ENCODE measurements at regions not wholly inside any gene's neighbourhood (a gene's known extent, or its start where the extent isn't known, plus 50 kb on each side); places are given as distances from the start of the nearest gene placed in this dataset.

GRCh38 chr3:6250167-6250566 is 610.7 kb upstream of the GRM7 start:
- Histone ChIP-seq H3K9me3 (ENCODE audit: control insufficient read depth in 2 of 3, insufficient read depth in 1 of 3, low read length in 3 of 3) (no peaks in the 10 kb centered on the region), H3K27me3 (ENCODE audit: control insufficient read depth, insufficient read depth, low read length) (no peaks in the 10 kb centered on the region), H3K4me1 (ENCODE audit: control insufficient read depth in 2 of 3, insufficient read depth in 2 of 3, low read depth in 1 of 3, low read length in 3 of 3) (no peaks in the 10 kb centered on the region), H3K4me3 (ENCODE audit: low read length in 3 of 3) (no peak overlapping the region), H3K36me3 (ENCODE audit: control insufficient read depth in 2 of 3, insufficient read depth in 3 of 3, low read length in 3 of 3) (no peaks in the 10 kb centered on the region), H3K9ac (ENCODE audit: low read length in 3 of 3) (no peak overlapping the region), H3K27ac (ENCODE audit: low read depth in 2 of 2, low read length in 2 of 2) (no peak overlapping the region)
- DNase-seq (no peak), FAIRE-seq (no peak)
- intact Hi-C loops (cut with DNase I), result no loop called here
- TF ChIP-seq CTCF (IDR thresholded peaks at IDR 0.05; ENCODE audit: borderline replicate concordance, extremely low read depth, insufficient read depth), result no peak

- Histone ChIP-seq H3K27ac (ENCODE audit: low read depth in 2 of 2, low read length in 2 of 2) (no peak overlapping the region), H3K36me3 (ENCODE audit: control insufficient read depth in 2 of 3, insufficient read depth in 3 of 3, low read length in 3 of 3) (no peaks in the 10 kb centered on the region), H3K4me3 (ENCODE audit: low read length in 3 of 3) (no peak overlapping the region), H3K27me3 (ENCODE audit: control insufficient read depth, insufficient read depth, low read length) (no peaks in the 10 kb centered on the region), H3K9ac (ENCODE audit: low read length in 3 of 3) (no peak overlapping the region), H3K4me1 (ENCODE audit: control insufficient read depth in 2 of 3, insufficient read depth in 2 of 3, low read depth in 1 of 3, low read length in 3 of 3) (no peaks in the 10 kb centered on the region), H3K9me3 (ENCODE audit: control insufficient read depth in 2 of 3, insufficient read depth in 1 of 3, low read length in 3 of 3) (no peaks in the 10 kb centered on the region)
- no peak for TF ChIP-seq CTCF (IDR thresholded peaks at IDR 0.05; ENCODE audit: borderline replicate concordance, extremely low read depth, insufficient read depth)
- DNase-seq (no peak), FAIRE-seq (no peak)
- intact Hi-C loops (cut with DNase I), result no loop called here
These were observed 609.1 kb upstream of the GRM7 start for GRCh38 chr3:6251612-6252400.

GRCh38 chr3:6254490-6254889 is 606.4 kb upstream of the GRM7 start:
- no peaks in the 10 kb centered on the region for H3K36me3 ChIP-seq (ENCODE audit: control insufficient read depth in 2 of 3, insufficient read depth in 3 of 3, low read length in 3 of 3)
- H3K4me1 ChIP-seq (ENCODE audit: control insufficient read depth in 2 of 3, insufficient read depth in 2 of 3, low read depth in 1 of 3, low read length in 3 of 3), result no peaks in the 10 kb centered on the region
- DNase-seq, result no peak
- H3K27ac ChIP-seq (ENCODE audit: low read depth in 2 of 2, low read length in 2 of 2), result no peak overlapping the region
- H3K27me3 ChIP-seq (ENCODE audit: control insufficient read depth, insufficient read depth, low read length), result no peaks in the 10 kb centered on the region
- FAIRE-seq, result no peak
- no peak overlapping the region for H3K4me3 ChIP-seq (ENCODE audit: low read length in 3 of 3)
- TF ChIP-seq CTCF (IDR thresholded peaks at IDR 0.05; ENCODE audit: borderline replicate concordance, extremely low read depth, insufficient read depth), result no peak
- intact Hi-C loops (cut with DNase I), result no loop called here
- H3K9ac ChIP-seq (ENCODE audit: low read length in 3 of 3), result no peak overlapping the region
- H3K9me3 ChIP-seq (ENCODE audit: control insufficient read depth in 2 of 3, insufficient read depth in 1 of 3, low read length in 3 of 3), result no peaks in the 10 kb centered on the region

GRCh38 chr3:6255229-6255628 is 605.7 kb upstream of the GRM7 start:
- no peak overlapping the region for H3K9ac ChIP-seq (ENCODE audit: low read length in 3 of 3)
- no peak overlapping the region for H3K27ac ChIP-seq (ENCODE audit: low read depth in 2 of 2, low read length in 2 of 2)
- intact Hi-C loops (cut with DNase I), result no loop called here
- TF ChIP-seq CTCF (IDR thresholded peaks at IDR 0.05; ENCODE audit: borderline replicate concordance, extremely low read depth, insufficient read depth), result no peak
- no peaks in the 10 kb centered on the region for H3K4me1 ChIP-seq (ENCODE audit: control insufficient read depth in 2 of 3, insufficient read depth in 2 of 3, low read depth in 1 of 3, low read length in 3 of 3)
- H3K36me3 ChIP-seq (ENCODE audit: control insufficient read depth in 2 of 3, insufficient read depth in 3 of 3, low read length in 3 of 3), result no peaks in the 10 kb centered on the region
- H3K9me3 ChIP-seq (ENCODE audit: control insufficient read depth in 2 of 3, insufficient read depth in 1 of 3, low read length in 3 of 3), result no peaks in the 10 kb centered on the region
- H3K4me3 ChIP-seq (ENCODE audit: low read length in 3 of 3), result no peak overlapping the region
- no peaks in the 10 kb centered on the region for H3K27me3 ChIP-seq (ENCODE audit: control insufficient read depth, insufficient read depth, low read length)
- FAIRE-seq (no peak), DNase-seq (no peak)

Measured in kidney (tissue), 13 donors.